BJ (cell line): ENCODE measurements at regions not wholly inside any gene's neighbourhood (a gene's known extent, or its start where the extent isn't known, plus 50 kb on each side); places are given as distances from the start of the nearest gene placed in this dataset.

Experiments used
- CTCF ChIA-PET: fragments of 350-600 bp; formaldehyde crosslinking; extraction: SDS; loops from one replicate; lab custom pipeline; 2021; ENCODE audit warnings: antibody characterized with exemption, inconsistent platforms; lab: Yijun Ruan, JAX
- POLR2A ChIA-PET: fragments of 300-600 bp; sonication (Branson Sonifier 250); formaldehyde crosslinking; extraction: SDS; loops from one replicate; lab custom pipeline; 2021; ENCODE audit warnings: antibody characterized with exemption; lab: Charles Lee
- DNase-seq: peaks from one replicate; pipeline ENCODE4 v3.0.0-alpha.2; 2011; ENCODE audit warnings: low read depth
- H3K27me3 ChIP-seq: 2 replicates; pipeline ENCODE4 v1.6.0; 2011; ENCODE audit warnings: low read length; ENCODE audit not compliant: control insufficient read depth, insufficient read depth
- H3K36me3 ChIP-seq: 2 replicates; pipeline ENCODE4 v1.5.1; 2011; ENCODE audit warnings: low read length; ENCODE audit not compliant: control insufficient read depth, insufficient read depth
- H3K4me3 ChIP-seq: 2 replicates; pipeline ENCODE4 v1.5.1; 2011; ENCODE audit warnings: low read depth, mild to moderate bottlenecking, control low read depth, low read length
- TF ChIP-seq, protein P1 (sequence below): IDR thresholded peaks from 2 replicates; pipeline ENCODE4 v1.5.1; 2011; ENCODE audit warnings: low read depth, mild to moderate bottlenecking, control low read depth, inconsistent platforms, low read length, moderate library complexity; ENCODE audit not compliant: insufficient read depth

DNA sequence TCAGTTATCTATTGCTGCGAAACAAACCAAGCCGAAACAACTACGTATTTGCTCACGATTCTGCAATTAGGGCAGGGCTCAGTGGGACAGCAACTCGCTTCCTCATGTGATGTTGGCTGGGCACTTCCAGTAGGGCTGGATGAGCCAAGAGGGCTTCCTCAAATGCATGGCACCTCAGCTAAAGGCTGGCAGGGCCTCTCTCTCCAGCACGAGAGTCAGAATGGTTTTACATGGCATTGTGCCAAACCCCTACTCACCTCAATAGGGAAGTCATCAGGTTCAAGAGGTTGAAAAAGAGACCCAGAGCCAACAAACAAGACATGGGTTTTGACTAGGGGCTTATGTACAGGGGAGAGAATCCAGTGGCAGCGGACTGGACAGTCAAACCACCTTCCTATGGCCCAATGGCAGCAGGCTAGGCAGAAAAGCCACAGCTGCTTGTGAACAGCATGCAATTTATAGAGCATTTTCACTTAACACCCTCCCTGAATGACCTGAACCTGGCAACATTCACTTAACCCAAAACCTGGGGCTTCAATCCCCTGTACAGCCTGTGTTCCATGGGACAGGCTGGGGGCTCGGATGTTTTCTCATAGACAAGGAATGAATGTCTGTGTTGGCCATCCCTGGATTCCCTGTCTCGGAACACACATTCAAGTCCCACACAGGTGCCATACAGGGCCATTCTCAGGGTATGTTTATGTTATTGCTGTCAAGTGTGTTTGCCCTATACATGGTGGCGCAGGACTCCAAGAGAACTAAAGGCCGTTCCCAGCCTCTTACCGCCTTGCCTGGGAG lies 154.2 kb upstream of the NAV2 start:
- Histone ChIP-seq H3K27me3 (no peaks in the 10 kb centered on the region), H3K36me3 (no peaks in the 10 kb centered on the region), H3K4me3 (no peak overlapping the region)
- ChIA-PET CTCF (interaction anchor here (0.8 to 17.6 kb wide), 17 partner anchors 12 to 579 kb away, joined by 3 to 225 read pairs (median 6); no protein-coding TSS in a partner anchor), POLR2A (no interaction called here)
- TF ChIP-seq, protein P1, sequence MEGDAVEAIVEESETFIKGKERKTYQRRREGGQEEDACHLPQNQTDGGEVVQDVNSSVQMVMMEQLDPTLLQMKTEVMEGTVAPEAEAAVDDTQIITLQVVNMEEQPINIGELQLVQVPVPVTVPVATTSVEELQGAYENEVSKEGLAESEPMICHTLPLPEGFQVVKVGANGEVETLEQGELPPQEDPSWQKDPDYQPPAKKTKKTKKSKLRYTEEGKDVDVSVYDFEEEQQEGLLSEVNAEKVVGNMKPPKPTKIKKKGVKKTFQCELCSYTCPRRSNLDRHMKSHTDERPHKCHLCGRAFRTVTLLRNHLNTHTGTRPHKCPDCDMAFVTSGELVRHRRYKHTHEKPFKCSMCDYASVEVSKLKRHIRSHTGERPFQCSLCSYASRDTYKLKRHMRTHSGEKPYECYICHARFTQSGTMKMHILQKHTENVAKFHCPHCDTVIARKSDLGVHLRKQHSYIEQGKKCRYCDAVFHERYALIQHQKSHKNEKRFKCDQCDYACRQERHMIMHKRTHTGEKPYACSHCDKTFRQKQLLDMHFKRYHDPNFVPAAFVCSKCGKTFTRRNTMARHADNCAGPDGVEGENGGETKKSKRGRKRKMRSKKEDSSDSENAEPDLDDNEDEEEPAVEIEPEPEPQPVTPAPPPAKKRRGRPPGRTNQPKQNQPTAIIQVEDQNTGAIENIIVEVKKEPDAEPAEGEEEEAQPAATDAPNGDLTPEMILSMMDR = no peak
- DNase-seq = no peak

DNA sequence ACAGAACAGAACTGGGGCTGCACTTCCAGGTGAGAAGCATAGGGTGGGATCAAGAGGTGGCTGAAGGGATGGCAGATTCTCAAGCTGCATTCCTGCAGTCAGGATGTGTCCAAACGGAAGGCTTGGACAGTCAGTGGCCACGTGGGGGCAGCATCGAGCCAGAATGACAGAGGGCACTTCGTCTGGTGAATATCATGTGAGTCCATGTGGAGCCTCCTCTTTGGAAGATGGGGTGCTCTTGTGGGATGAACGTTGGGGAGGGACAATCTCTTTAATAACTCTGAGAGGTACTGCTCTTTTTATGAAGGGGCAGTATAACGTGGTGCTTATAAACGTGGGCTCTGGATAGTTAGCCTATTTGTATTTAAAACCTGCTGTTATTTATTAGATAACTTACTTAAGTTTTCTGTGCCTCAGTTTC lies 154.9 kb upstream of the NAV2 start:
- POLR2A ChIA-PET = no interaction called here
- Histone ChIP-seq H3K36me3 (no peaks in the 10 kb centered on the region), H3K27me3 (0 out of 2 replicates have a peak, but pooled peaks cover 1% of the 10 kb centered on the region), H3K4me3 (no peak overlapping the region)
- DNase-seq = no peak
- CTCF ChIA-PET = interaction anchor here (0.5 to 17.6 kb wide), 34 partner anchors 9 to 795 kb away, joined by 3 to 225 read pairs (median 4); no protein-coding TSS in a partner anchor
- TF ChIP-seq, protein P1 = peak; percentile 88

DNA sequence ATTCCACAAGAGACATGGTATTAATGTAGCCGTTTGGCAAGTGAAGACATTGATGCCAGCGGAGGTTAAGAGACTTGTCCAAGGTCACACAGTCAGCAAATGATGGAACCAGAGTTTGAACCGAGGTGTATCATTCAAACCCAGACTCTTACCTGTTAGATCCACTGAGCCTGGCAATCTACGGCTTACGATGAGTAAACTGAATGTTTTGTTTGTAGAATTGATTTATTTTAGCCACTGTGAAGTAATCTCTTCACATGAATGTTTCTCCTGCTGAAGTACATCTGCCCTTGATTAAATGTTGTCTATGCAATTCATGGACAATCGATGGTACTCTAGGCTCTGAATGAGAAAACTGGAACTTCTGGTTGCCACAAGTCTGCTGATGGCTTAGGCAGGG lies 155.5 kb upstream of the NAV2 start:
- no peak for DNase-seq
- TF ChIP-seq, protein P1 = no peak
- ChIA-PET POLR2A (no interaction called here), CTCF (interaction anchor here (0.6 to 17.6 kb wide), 34 partner anchors 9 to 580 kb away, joined by 3 to 225 read pairs (median 4); no protein-coding TSS in a partner anchor)
- Histone ChIP-seq H3K4me3 (no peak overlapping the region), H3K27me3 (peaks cover 3% of the 10 kb centered on the region; the same call in 1 of the 2 replicates), H3K36me3 (no peaks in the 10 kb centered on the region)

DNA sequence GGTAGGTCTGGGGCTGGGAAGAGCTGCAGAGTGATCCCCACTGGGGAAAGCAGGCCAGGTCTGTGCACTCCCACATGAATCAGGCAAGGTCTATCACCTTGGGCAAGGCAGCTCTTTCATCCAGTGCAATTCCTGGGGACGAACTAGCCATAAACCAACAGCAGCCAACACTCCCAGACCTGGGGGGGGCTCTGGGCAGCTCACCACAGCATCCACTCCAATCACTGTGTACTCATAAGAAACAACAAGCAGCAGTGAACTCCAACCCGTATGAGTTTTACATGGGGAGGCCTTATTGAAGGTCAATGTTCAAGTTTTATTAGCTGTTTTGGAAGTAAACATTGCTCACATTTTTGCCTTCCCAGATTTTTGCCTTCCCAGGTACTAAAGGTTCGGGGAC lies 157.4 kb upstream of the NAV2 start:
- CTCF ChIA-PET = interaction anchor here (0.9 to 17.6 kb wide), 15 partner anchors 115 to 572 kb away, joined by 3 to 225 read pairs (median 4); no protein-coding TSS in a partner anchor
- Histone ChIP-seq H3K4me3 (no peak overlapping the region), H3K36me3 (no peaks in the 10 kb centered on the region), H3K27me3 (peaks cover 5% of the 10 kb centered on the region; the same call in 1 of the 2 replicates)
- no peak for DNase-seq
- POLR2A ChIA-PET = no interaction called here
- TF ChIP-seq, protein P1 = no peak

DNA sequence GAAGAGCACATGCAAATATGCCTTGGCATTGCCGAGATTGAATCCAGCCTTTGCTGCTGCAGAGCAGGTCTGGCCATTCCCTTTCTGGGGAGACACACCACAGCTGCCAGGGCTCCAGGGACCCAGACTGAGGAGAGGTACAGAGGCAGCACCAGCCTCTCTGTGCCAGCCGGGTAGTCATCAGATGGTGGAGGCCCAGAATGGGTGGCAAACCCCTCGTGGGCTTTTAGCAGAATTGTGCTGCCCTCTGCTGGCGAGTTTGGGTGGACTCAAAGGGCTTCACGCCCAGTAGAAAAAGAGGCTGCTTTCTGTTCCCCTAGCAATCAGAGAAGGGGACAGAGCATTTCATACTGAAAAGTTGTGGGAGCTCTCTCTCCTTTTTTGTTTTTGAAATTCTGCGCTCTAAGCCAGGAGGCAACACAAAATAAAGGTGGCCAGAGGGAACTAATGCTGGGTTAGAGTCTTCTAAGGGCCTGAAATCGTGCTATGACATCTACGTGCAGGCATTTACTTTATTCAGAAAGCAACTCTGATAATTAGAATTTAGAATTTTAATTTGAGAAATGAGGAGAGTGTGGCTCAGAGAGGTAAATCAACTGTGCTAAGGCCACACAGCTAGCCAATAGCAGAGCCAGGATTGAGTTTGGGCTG lies 158.8 kb upstream of the NAV2 start:
- H3K27me3 ChIP-seq = peaks cover 6% of the 10 kb centered on the region
- no peak for DNase-seq
- no peaks in the 10 kb centered on the region for H3K36me3 ChIP-seq
- H3K4me3 ChIP-seq = no peak overlapping the region
- ChIA-PET POLR2A (no interaction called here), CTCF (interaction anchor here (0.6 to 17.6 kb wide), 35 partner anchors 9 to 483 kb away, joined by 3 to 225 read pairs (median 5); no protein-coding TSS in a partner anchor)
- TF ChIP-seq, protein P1 = peak; percentile 83
